H1 (cell line): ENCODE measurements at regions not wholly inside any gene's neighbourhood (a gene's known extent, or its start where the extent isn't known, plus 50 kb on each side); places are given as distances from the start of the nearest gene placed in this dataset.

Source experiments
- CTBP2 ChIP-seq: IDR thresholded peaks from 2 replicates; pipeline ENCODE4 v1.7.0; 2011; ENCODE audit warnings: borderline replicate concordance, mild to moderate bottlenecking, moderate library complexity, mixed read lengths, low read length; ENCODE audit not compliant: insufficient read depth, insufficient read length
- RXRA ChIP-seq: IDR thresholded peaks from 2 replicates; pipeline ENCODE4 v1.6.1; 2011; ENCODE audit warnings: low read depth, mild to moderate bottlenecking, low read length, moderate library complexity; ENCODE audit not compliant: insufficient read depth
- SIX5 ChIP-seq: IDR thresholded peaks from 2 replicates; pipeline ENCODE4 v1.6.1; 2011; ENCODE audit warnings: mild to moderate bottlenecking, low read depth, low read length
- SRF ChIP-seq: IDR thresholded peaks from 2 replicates; pipeline ENCODE4 v1.6.1; 2011; ENCODE audit warnings: mild to moderate bottlenecking, low read depth, low read length, moderate library complexity
- TEAD4 ChIP-seq: IDR thresholded peaks from 2 replicates; pipeline ENCODE4 v1.6.1; 2012; ENCODE audit warnings: low read depth, low read length, inconsistent platforms, mixed read lengths

- TF ChIP-seq SRF (no peak), CTBP2 (no peak), RXRA (no peak), TEAD4 (no peak), SIX5 (no peak)
Measured at GRCh38 chr11:111026241-111026640, 219.3 kb upstream of the POU2AF2 start (continued).
